Skin epidermis (tissue), 12 donors: ENCODE measurements at regions not wholly inside any gene's neighbourhood (a gene's known extent, or its start where the extent isn't known, plus 50 kb on each side); places are given as distances from the start of the nearest gene placed in this dataset.

Source experiments
- H3K27ac ChIP-seq, 21 experiments: fragments of 200-600 bp; sonication (generic) in 11 of 21; one replicate each; pipeline ENCODE4 v1.5.0; 2020; ENCODE audit warnings: mild to moderate bottlenecking in 3 of 21, inconsistent platforms in 2 of 21, moderate library complexity in 2 of 21
- H3K4me3 ChIP-seq, 7 experiments: fragments of 200-600 bp; sonication (generic) in 2 of 7; one replicate each; pipeline ENCODE4 v1.5.0; 2020; ENCODE audit warnings: inconsistent platforms in 2 of 7, mild to moderate bottlenecking in 2 of 7, moderate library complexity in 1 of 7

- Histone ChIP-seq H3K4me3 (no peak overlapping the region), H3K27ac (no peak overlapping the region)
Measured at GRCh38 chr20:40218971-40219370, 470.1 kb downstream of the MAFB start.

GRCh38 chr20:40218316-40218969, 470.6 kb downstream of the MAFB start:
- no peak overlapping the region for H3K4me3 ChIP-seq
- H3K27ac ChIP-seq, result no peak overlapping the region

GRCh38 chr20:40207655-40208054, 481.4 kb downstream of the MAFB start:
- Histone ChIP-seq H3K4me3 (no peak overlapping the region), H3K27ac (no peak overlapping the region)

GRCh38 chr20:40205971-40206370, 483.1 kb downstream of the MAFB start:
- no peak overlapping the region for H3K4me3 ChIP-seq
- H3K27ac ChIP-seq, result no peak overlapping the region

GRCh38 chr20:40203032-40203431, 486.0 kb downstream of the MAFB start:
- no peak overlapping the region for H3K27ac ChIP-seq
- H3K4me3 ChIP-seq, result no peak overlapping the region

GRCh38 chr20:40197691-40198090, 491.3 kb downstream of the MAFB start:
- H3K4me3 ChIP-seq, result no peak overlapping the region
- peak overlapping the region in 11 of 21 experiments; percentile 11 to 83 (median 35) for H3K27ac ChIP-seq

GRCh38 chr20:40196846-40197436, 492.1 kb downstream of the MAFB start:
- Histone ChIP-seq H3K27ac (peak overlapping the region in 11 of 21 experiments; percentile 11 to 83 (median 35)), H3K4me3 (no peak overlapping the region)

GRCh38 chr20:40195742-40196141, 493.3 kb downstream of the MAFB start:
- no peak overlapping the region for H3K4me3 ChIP-seq
- peak overlapping the region in 1 of 21 experiments; percentile 83 for H3K27ac ChIP-seq

GRCh38 chr20:40192529-40192928, 496.5 kb downstream of the MAFB start:
- Histone ChIP-seq H3K27ac (peak overlapping the region in 4 of 21 experiments; percentile 26 to 68 (median 34)), H3K4me3 (no peak overlapping the region)

- peak overlapping the region in 5 of 21 experiments; percentile 2 to 68 (median 33) for H3K27ac ChIP-seq
Measured at GRCh38 chr20:40192081-40192480, 497.0 kb downstream of the MAFB start.

GRCh38 chr20:40191573-40191972, 497.5 kb downstream of the MAFB start:
- Histone ChIP-seq H3K27ac (peak overlapping the region in 5 of 21 experiments; percentile 2 to 68 (median 33)), H3K4me3 (no peak overlapping the region)

More at GRCh38 chr20:40192081-40192480, 497.0 kb downstream of the MAFB start:
- no peak overlapping the region for H3K4me3 ChIP-seq

- Histone ChIP-seq H3K27ac (no peak overlapping the region), H3K4me3 (no peak overlapping the region)
Measured at GRCh38 chr20:40189621-40190020, 499.4 kb downstream of the MAFB start.

- Histone ChIP-seq H3K4me3 (no peak overlapping the region), H3K27ac (no peak overlapping the region)
Measured at GRCh38 chr20:40188319-40188718, 500.7 kb downstream of the MAFB start.

- H3K4me3 ChIP-seq, result no peak overlapping the region
Measured at GRCh38 chr20:40186826-40187225, 502.2 kb downstream of the MAFB start.

GRCh38 chr20:40181676-40182075, 507.4 kb downstream of the MAFB start:
- Histone ChIP-seq H3K4me3 (no peak overlapping the region), H3K27ac (no peak overlapping the region)

More at GRCh38 chr20:40186826-40187225, 502.2 kb downstream of the MAFB start:
- H3K27ac ChIP-seq, result no peak overlapping the region

GRCh38 chr20:40176098-40176841, 512.8 kb downstream of the MAFB start:
- Histone ChIP-seq H3K4me3 (no peak overlapping the region), H3K27ac (peak overlapping the region in 13 of 21 experiments; percentile 2 to 65 (median 42))

- H3K4me3 ChIP-seq, result no peak overlapping the region
Measured at GRCh38 chr20:40175296-40175695, 513.7 kb downstream of the MAFB start.

GRCh38 chr20:40173872-40174271, 515.2 kb downstream of the MAFB start:
- no peak overlapping the region for H3K4me3 ChIP-seq
- no peak overlapping the region for H3K27ac ChIP-seq

More at GRCh38 chr20:40175296-40175695, 513.7 kb downstream of the MAFB start:
- H3K27ac ChIP-seq, result peak overlapping the region in 8 of 21 experiments; percentile 2 to 65 (median 36)

- Histone ChIP-seq H3K4me3 (no peak overlapping the region), H3K27ac (no peak overlapping the region)
Measured at GRCh38 chr20:40168981-40169620, 519.9 kb downstream of the MAFB start.

- no peak overlapping the region for H3K4me3 ChIP-seq
- no peak overlapping the region for H3K27ac ChIP-seq
Measured at GRCh38 chr20:40161391-40161790, 527.6 kb downstream of the MAFB start.
